ENCODE measurements at regions not wholly inside any gene's neighbourhood (a gene's known extent, or its start where the extent isn't known, plus 50 kb on each side); places are given as distances from the start of the nearest gene placed in this dataset.
"Not testable (repeated sequence)": the region's sequence is repeated elsewhere in the genome, so short reads cannot be mapped to it uniquely, and the experiment has no call there.

DNA sequence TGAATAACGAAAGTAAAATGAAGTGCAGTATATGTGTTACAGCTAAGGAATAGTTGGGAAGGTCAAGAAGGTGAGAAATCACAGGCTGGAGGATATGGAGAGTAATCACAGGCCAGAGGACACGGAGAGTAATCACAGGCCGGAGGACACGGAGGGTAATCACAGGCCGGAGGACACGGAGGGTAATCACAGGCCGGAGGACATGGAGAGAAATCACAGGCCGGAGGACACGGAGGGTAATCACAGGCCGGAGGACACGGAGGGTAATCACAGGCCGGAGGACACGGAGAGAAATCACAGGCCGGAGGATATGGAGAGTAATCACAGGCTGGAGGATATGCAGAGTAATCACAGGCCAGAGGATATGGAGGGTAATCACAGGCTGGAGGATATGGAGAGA is 121.8 kb downstream of the BRMS1L start:
- TF ChIP-seq, protein P1, sequence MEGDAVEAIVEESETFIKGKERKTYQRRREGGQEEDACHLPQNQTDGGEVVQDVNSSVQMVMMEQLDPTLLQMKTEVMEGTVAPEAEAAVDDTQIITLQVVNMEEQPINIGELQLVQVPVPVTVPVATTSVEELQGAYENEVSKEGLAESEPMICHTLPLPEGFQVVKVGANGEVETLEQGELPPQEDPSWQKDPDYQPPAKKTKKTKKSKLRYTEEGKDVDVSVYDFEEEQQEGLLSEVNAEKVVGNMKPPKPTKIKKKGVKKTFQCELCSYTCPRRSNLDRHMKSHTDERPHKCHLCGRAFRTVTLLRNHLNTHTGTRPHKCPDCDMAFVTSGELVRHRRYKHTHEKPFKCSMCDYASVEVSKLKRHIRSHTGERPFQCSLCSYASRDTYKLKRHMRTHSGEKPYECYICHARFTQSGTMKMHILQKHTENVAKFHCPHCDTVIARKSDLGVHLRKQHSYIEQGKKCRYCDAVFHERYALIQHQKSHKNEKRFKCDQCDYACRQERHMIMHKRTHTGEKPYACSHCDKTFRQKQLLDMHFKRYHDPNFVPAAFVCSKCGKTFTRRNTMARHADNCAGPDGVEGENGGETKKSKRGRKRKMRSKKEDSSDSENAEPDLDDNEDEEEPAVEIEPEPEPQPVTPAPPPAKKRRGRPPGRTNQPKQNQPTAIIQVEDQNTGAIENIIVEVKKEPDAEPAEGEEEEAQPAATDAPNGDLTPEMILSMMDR (IDR thresholded peaks at IDR 0.05), result not testable (repeated sequence)
- TF ChIP-seq EP300 (IDR thresholded peaks at IDR 0.05), result not testable (repeated sequence)

All from tibial nerve (tissue), 4 donors.